ENCODE measurements at regions not wholly inside any gene's neighbourhood (a gene's known extent, or its start where the extent isn't known, plus 50 kb on each side); places are given as distances from the start of the nearest gene placed in this dataset.

- TF ChIP-seq, protein P1, sequence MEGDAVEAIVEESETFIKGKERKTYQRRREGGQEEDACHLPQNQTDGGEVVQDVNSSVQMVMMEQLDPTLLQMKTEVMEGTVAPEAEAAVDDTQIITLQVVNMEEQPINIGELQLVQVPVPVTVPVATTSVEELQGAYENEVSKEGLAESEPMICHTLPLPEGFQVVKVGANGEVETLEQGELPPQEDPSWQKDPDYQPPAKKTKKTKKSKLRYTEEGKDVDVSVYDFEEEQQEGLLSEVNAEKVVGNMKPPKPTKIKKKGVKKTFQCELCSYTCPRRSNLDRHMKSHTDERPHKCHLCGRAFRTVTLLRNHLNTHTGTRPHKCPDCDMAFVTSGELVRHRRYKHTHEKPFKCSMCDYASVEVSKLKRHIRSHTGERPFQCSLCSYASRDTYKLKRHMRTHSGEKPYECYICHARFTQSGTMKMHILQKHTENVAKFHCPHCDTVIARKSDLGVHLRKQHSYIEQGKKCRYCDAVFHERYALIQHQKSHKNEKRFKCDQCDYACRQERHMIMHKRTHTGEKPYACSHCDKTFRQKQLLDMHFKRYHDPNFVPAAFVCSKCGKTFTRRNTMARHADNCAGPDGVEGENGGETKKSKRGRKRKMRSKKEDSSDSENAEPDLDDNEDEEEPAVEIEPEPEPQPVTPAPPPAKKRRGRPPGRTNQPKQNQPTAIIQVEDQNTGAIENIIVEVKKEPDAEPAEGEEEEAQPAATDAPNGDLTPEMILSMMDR (IDR thresholded peaks at IDR 0.05; ENCODE audit: control extremely low read depth, extremely low read depth, low read depth, missing control alignments) = no peak
- POLR2A ChIA-PET = no interaction called here
- CTCF ChIA-PET = no interaction called here
- DNase-seq (ENCODE audit: extremely low spot score) = no peak
These were observed 78.5 kb downstream of the FOXD1 start for GRCh38 chr5:73370095-73370494.

GRCh38 chr5:73369278-73369677 is 79.3 kb downstream of the FOXD1 start:
- TF ChIP-seq, protein P1 (IDR thresholded peaks at IDR 0.05; ENCODE audit: control extremely low read depth, extremely low read depth, low read depth, missing control alignments) = no peak
- no peak for DNase-seq (ENCODE audit: extremely low spot score)
- ChIA-PET CTCF (no interaction called here), POLR2A (no interaction called here)

DNA sequence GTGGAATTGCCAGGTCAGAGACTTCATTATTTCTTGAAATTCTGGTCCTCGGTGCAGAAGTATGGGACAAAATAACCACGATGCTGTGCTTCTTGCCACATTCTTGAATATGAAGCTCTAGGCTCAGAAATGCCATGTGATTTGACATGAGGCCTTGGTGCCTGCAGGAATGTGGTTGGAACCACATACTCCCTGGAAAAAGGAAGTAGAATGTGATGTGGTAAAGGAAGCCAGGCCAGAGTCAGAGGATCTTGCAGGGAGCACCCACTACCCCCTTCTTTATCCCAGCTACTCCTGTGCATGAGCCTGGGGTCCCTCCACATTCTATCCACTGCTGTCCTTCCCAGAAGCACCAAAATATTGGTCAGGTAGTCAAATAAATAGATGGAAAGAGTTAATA is 80.9 kb downstream of the FOXD1 start:
- POLR2A ChIA-PET = no interaction called here
- CTCF ChIA-PET = no interaction called here
- TF ChIP-seq, protein P1 (IDR thresholded peaks at IDR 0.05; ENCODE audit: control extremely low read depth, extremely low read depth, low read depth, missing control alignments) = no peak
- no peak for DNase-seq (ENCODE audit: extremely low spot score)

DNA sequence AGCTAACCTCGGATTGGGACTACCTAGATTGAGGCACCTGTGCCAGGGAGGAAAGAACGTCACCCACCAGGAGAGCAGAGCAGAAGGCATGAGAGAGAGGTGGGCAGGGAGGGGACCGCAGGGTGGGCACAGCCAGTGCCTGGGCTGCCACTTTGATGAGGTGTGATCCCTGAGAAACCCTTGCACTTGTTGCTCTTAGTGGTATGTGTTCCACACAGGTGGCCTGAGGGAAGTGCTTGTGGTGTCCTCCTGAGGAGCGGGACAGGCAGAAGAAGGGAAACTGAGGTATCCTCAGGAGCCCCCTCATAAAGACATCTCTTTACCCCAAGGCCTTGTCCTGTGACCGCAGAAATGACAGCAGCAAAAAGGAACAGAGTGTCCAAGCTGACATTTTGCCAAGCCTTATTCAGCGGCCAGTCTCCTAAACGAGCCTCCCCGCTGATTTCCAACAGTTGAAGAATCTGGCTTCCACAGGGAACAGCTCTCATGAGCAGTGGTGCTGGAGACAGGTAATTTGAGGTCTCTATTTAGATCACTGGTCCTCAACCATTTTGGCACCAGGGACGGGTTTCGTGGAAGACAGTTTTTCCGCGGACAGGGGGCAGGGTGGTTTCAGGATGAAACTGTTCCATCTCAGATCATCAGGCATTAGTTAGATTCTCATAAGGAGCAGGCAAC is 82.4 kb downstream of the FOXD1 start:
- ChIA-PET POLR2A (no interaction called here), CTCF (no interaction called here)
- DNase-seq (ENCODE audit: extremely low spot score) = no peak
- TF ChIP-seq, protein P1 (IDR thresholded peaks at IDR 0.05; ENCODE audit: control extremely low read depth, extremely low read depth, low read depth, missing control alignments) = no peak

GRCh38 chr5:73365301-73365853 is 83.2 kb downstream of the FOXD1 start:
- TF ChIP-seq, protein P1 (IDR thresholded peaks at IDR 0.05; ENCODE audit: control extremely low read depth, extremely low read depth, low read depth, missing control alignments) = no peak
- POLR2A ChIA-PET = no interaction called here
- CTCF ChIA-PET = interaction anchor here (1.2 kb wide), 1 partner anchor 35 kb away, joined by 3 read pairs; no protein-coding TSS in a partner anchor
- DNase-seq (ENCODE audit: extremely low spot score) = no peak

DNA sequence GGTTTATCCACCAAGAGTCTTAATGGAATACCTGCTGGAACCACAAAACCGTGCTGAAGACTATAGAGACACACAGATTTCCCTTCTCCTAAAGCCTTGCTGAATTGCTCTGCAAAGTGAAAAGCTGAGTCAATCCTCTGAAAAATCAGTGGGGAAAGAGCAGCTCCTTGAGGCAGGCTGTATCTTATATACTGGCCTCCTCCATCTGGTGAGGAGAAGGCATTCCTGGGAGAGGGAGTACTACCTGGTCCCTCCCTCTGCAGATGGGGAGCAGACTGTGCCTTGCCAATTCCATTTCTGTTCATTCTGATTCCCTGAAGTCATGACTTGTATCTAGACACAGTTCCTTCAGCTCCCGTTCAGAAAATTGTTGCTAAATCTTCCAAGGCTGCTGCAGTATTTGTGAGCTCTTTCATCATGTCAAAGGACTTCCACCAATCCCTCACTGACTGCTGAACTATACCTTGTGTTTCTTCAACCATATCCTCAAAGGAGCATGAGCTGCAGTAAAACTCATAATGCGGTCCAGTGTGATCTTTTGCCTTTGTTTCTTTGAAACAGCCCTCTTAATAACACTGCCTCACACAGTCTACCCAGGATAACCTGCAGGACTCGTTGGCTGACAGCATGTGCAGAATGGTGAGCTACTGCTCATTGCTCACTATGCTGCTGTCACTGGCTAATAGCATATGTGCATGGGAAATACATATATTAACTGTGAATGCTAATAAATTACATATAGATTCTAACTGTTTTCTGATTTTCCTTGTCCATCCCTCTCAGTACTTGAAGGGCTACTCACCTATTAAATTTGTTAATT is 84.5 kb downstream of the FOXD1 start:
- ChIA-PET POLR2A (no interaction called here), CTCF (interaction anchor here (1.2 kb wide), 1 partner anchor 37 kb away, joined by 3 read pairs; no protein-coding TSS in a partner anchor)
- TF ChIP-seq, protein P1 (IDR thresholded peaks at IDR 0.05; ENCODE audit: control extremely low read depth, extremely low read depth, low read depth, missing control alignments) = no peak
- DNase-seq (ENCODE audit: extremely low spot score) = no peak
